ENCODE measurements at regions not wholly inside any gene's neighbourhood (a gene's known extent, or its start where the extent isn't known, plus 50 kb on each side); places are given as distances from the start of the nearest gene placed in this dataset.

GRCh38 chr6:81821449-81821848 is 69.0 kb upstream of the TENT5A start:
- no peak for TF ChIP-seq POLR2A (IDR thresholded peaks at IDR 0.05)
- TF ChIP-seq CTCF (IDR thresholded peaks at IDR 0.05), result no peak

Data from gastroesophageal sphincter (tissue), 3 donors.